ENCODE measurements at regions not wholly inside any gene's neighbourhood (a gene's known extent, or its start where the extent isn't known, plus 50 kb on each side); places are given as distances from the start of the nearest gene placed in this dataset.
"Not testable (repeated sequence)": the region's sequence is repeated elsewhere in the genome, so short reads cannot be mapped to it uniquely, and the experiment has no call there.

GRCh38 chr1:230552880-230553279 lies 89.4 kb upstream of the COG2 start:
- no peak overlapping the region for H2BK120ac ChIP-seq (ENCODE audit: low read depth, low read length)
- peaks cover 11 to 26% of the 10 kb centered on the region in 2 experiments for H3K27me3 ChIP-seq (ENCODE audit: control insufficient read depth in 1 of 2, insufficient read depth in 1 of 2, low read length in 2 of 2)
- H4K91ac ChIP-seq (ENCODE audit: low read length) = no peak overlapping the region
- H2AFZ ChIP-seq (ENCODE audit: low read depth, low read length) = no peak overlapping the region
- H3K36me3 ChIP-seq (ENCODE audit: control insufficient read depth in 1 of 2, insufficient read depth in 2 of 2, low read depth in 1 of 2, low read length in 2 of 2) = no peaks in the 10 kb centered on the region
- no peak overlapping the region for H3K27ac ChIP-seq (ENCODE audit: low read length, poor library complexity, severe bottlenecking)
- H3K18ac ChIP-seq (ENCODE audit: low read depth in 1 of 2, low read length in 2 of 2) = no peak overlapping the region
- no peak overlapping the region for H3K4me2 ChIP-seq (ENCODE audit: low read length, poor library complexity, severe bottlenecking)
- H3K9ac ChIP-seq (ENCODE audit: low read length) = no peak overlapping the region
- no peak overlapping the region for H4K8ac ChIP-seq (ENCODE audit: low read length)
- no peak for DNase-seq
- no peak overlapping the region for H3K23ac ChIP-seq (ENCODE audit: low read length in 2 of 2)
- H3K79me1 ChIP-seq (replicated peaks; ENCODE audit: low read length, poor library complexity, severe bottlenecking) = no peaks in the 10 kb centered on the region
- no peak overlapping the region for H3K4ac ChIP-seq (ENCODE audit: low read depth in 1 of 2, low read length in 2 of 2)
- no peaks in the 10 kb centered on the region for H3K4me1 ChIP-seq (ENCODE audit: control insufficient read depth, insufficient read depth, low read depth, low read length)
- no peak overlapping the region for H2BK15ac ChIP-seq (ENCODE audit: low read depth, poor library complexity, severe bottlenecking)
- H2AK5ac ChIP-seq (ENCODE audit: low read length, severe bottlenecking) = no peak overlapping the region
- no peak overlapping the region for H3K14ac ChIP-seq (ENCODE audit: low read length in 2 of 2)
- H2BK12ac ChIP-seq (ENCODE audit: low read length in 2 of 2) = no peak overlapping the region
- H3K9me3 ChIP-seq (ENCODE audit: control insufficient read depth, low read length) = no peaks in the 10 kb centered on the region
- WGBS = 54% methylated on average over 1 of the region's 2 CpGs
- H2BK5ac ChIP-seq (ENCODE audit: low read depth, low read length, poor library complexity, severe bottlenecking) = no peak overlapping the region
- H3K4me3 ChIP-seq (ENCODE audit: insufficient read depth in 1 of 2, low read depth in 1 of 2, low read length in 2 of 2) = no peak overlapping the region

- not testable (repeated sequence) for H2BK120ac ChIP-seq (ENCODE audit: low read depth, low read length); H2AFZ ChIP-seq (ENCODE audit: low read depth, low read length); H4K8ac ChIP-seq (ENCODE audit: low read length); H2BK12ac ChIP-seq (ENCODE audit: low read length in 2 of 2); H3K79me1 ChIP-seq (replicated peaks; ENCODE audit: low read length, poor library complexity, severe bottlenecking); H3K23ac ChIP-seq (ENCODE audit: low read length in 2 of 2); H3K4me1 ChIP-seq (ENCODE audit: control insufficient read depth, insufficient read depth, low read depth, low read length); H3K9ac ChIP-seq (ENCODE audit: low read length); H3K14ac ChIP-seq (ENCODE audit: low read length in 2 of 2); H3K4me2 ChIP-seq (ENCODE audit: low read length, poor library complexity, severe bottlenecking); DNase-seq; H3K4me3 ChIP-seq (ENCODE audit: insufficient read depth in 1 of 2, low read depth in 1 of 2, low read length in 2 of 2); H3K36me3 ChIP-seq (ENCODE audit: control insufficient read depth in 1 of 2, insufficient read depth in 2 of 2, low read depth in 1 of 2, low read length in 2 of 2); H4K91ac ChIP-seq (ENCODE audit: low read length); H3K9me3 ChIP-seq (ENCODE audit: control insufficient read depth, low read length); H3K27ac ChIP-seq (ENCODE audit: low read length, poor library complexity, severe bottlenecking); H3K18ac ChIP-seq (ENCODE audit: low read depth in 1 of 2, low read length in 2 of 2); H2BK5ac ChIP-seq (ENCODE audit: low read depth, low read length, poor library complexity, severe bottlenecking); H2BK15ac ChIP-seq (ENCODE audit: low read depth, poor library complexity, severe bottlenecking); H2AK5ac ChIP-seq (ENCODE audit: low read length, severe bottlenecking); H3K4ac ChIP-seq (ENCODE audit: low read depth in 1 of 2, low read length in 2 of 2)
- WGBS = 28% methylated on average over 3 of the region's 3 CpGs
- H3K27me3 ChIP-seq (ENCODE audit: control insufficient read depth in 1 of 2, insufficient read depth in 1 of 2, low read length in 2 of 2) = peaks cover 19 to 29% of the 10 kb centered on the region in 2 experiments
These were observed 91.3 kb upstream of the COG2 start for GRCh38 chr1:230550945-230551344.

DNA sequence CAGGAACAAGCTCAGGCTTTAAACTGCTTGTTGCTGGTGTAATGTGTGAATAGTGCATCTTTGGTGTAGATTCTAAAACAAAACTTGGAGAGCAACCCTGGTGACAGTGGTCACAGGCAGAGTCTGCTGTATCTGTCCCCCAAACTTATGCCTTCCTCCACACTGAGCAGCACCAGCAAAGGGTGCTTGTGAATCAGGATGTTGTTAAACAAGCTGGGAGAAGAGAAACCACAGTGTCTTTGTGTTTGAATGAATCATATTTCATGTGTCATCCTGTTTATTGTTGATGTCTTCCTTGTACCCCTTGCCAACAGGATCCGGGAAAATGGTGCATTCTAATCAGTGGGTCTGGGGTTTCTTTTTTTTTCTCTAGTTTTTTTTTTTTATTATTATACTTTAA lies 91.9 kb upstream of the COG2 start:
- no CpG with 5 or more reads among the region's 1 CpG for WGBS
- Histone ChIP-seq H2BK120ac (ENCODE audit: low read depth, low read length) (no peak overlapping the region), H2BK12ac (ENCODE audit: low read length in 2 of 2) (no peak overlapping the region), H3K18ac (ENCODE audit: low read depth in 1 of 2, low read length in 2 of 2) (no peak overlapping the region), H2AK5ac (ENCODE audit: low read length, severe bottlenecking) (no peak overlapping the region), H3K27me3 (ENCODE audit: control insufficient read depth in 1 of 2, insufficient read depth in 1 of 2, low read length in 2 of 2) (peaks cover 19 to 26% of the 10 kb centered on the region in 2 experiments), H3K4me3 (ENCODE audit: insufficient read depth in 1 of 2, low read depth in 1 of 2, low read length in 2 of 2) (no peak overlapping the region), H2AFZ (ENCODE audit: low read depth, low read length) (no peak overlapping the region), H3K4me1 (ENCODE audit: control insufficient read depth, insufficient read depth, low read depth, low read length) (no peaks in the 10 kb centered on the region), H3K4ac (ENCODE audit: low read depth in 1 of 2, low read length in 2 of 2) (no peak overlapping the region), H3K9me3 (ENCODE audit: control insufficient read depth, low read length) (no peaks in the 10 kb centered on the region), H3K79me1 (replicated peaks; ENCODE audit: low read length, poor library complexity, severe bottlenecking) (no peaks in the 10 kb centered on the region), H3K9ac (ENCODE audit: low read length) (no peak overlapping the region), H3K27ac (ENCODE audit: low read length, poor library complexity, severe bottlenecking) (no peak overlapping the region), H3K23ac (ENCODE audit: low read length in 2 of 2) (no peak overlapping the region), H4K8ac (ENCODE audit: low read length) (no peak overlapping the region), H2BK5ac (ENCODE audit: low read depth, low read length, poor library complexity, severe bottlenecking) (no peak overlapping the region), H3K4me2 (ENCODE audit: low read length, poor library complexity, severe bottlenecking) (no peak overlapping the region), H3K36me3 (ENCODE audit: control insufficient read depth in 1 of 2, insufficient read depth in 2 of 2, low read depth in 1 of 2, low read length in 2 of 2) (no peaks in the 10 kb centered on the region), H4K91ac (ENCODE audit: low read length) (no peak overlapping the region), H2BK15ac (ENCODE audit: low read depth, poor library complexity, severe bottlenecking) (no peak overlapping the region), H3K14ac (ENCODE audit: low read length in 2 of 2) (no peak overlapping the region)
- DNase-seq = peak; percentile 24

GRCh38 chr1:230549625-230550024 lies 92.7 kb upstream of the COG2 start:
- H3K4me2 ChIP-seq (ENCODE audit: low read length, poor library complexity, severe bottlenecking) = no peak overlapping the region

More at GRCh38 chr1:230549625-230550024, 92.7 kb upstream of the COG2 start:
- no peak overlapping the region for H2BK120ac ChIP-seq (ENCODE audit: low read depth, low read length)
- no peak overlapping the region for H3K14ac ChIP-seq (ENCODE audit: low read length in 2 of 2)
- no peaks in the 10 kb centered on the region for H3K4me1 ChIP-seq (ENCODE audit: control insufficient read depth, insufficient read depth, low read depth, low read length)
- no peak overlapping the region for H2BK15ac ChIP-seq (ENCODE audit: low read depth, poor library complexity, severe bottlenecking)
- H3K79me1 ChIP-seq (replicated peaks; ENCODE audit: low read length, poor library complexity, severe bottlenecking) = no peaks in the 10 kb centered on the region
- H2BK5ac ChIP-seq (ENCODE audit: low read depth, low read length, poor library complexity, severe bottlenecking) = no peak overlapping the region
- no peaks in the 10 kb centered on the region for H3K9me3 ChIP-seq (ENCODE audit: control insufficient read depth, low read length)
- no peak overlapping the region for H2AK5ac ChIP-seq (ENCODE audit: low read length, severe bottlenecking)
- H3K36me3 ChIP-seq (ENCODE audit: control insufficient read depth in 1 of 2, insufficient read depth in 2 of 2, low read depth in 1 of 2, low read length in 2 of 2) = no peaks in the 10 kb centered on the region
- H3K18ac ChIP-seq (ENCODE audit: low read depth in 1 of 2, low read length in 2 of 2) = no peak overlapping the region
- H3K9ac ChIP-seq (ENCODE audit: low read length) = no peak overlapping the region
- no peak for DNase-seq
- H2AFZ ChIP-seq (ENCODE audit: low read depth, low read length) = no peak overlapping the region
- H3K27me3 ChIP-seq (ENCODE audit: control insufficient read depth in 1 of 2, insufficient read depth in 1 of 2, low read length in 2 of 2) = peaks cover 19 to 26% of the 10 kb centered on the region in 2 experiments
- H4K8ac ChIP-seq (ENCODE audit: low read length) = no peak overlapping the region
- H3K4ac ChIP-seq (ENCODE audit: low read depth in 1 of 2, low read length in 2 of 2) = no peak overlapping the region
- H4K91ac ChIP-seq (ENCODE audit: low read length) = no peak overlapping the region
- H2BK12ac ChIP-seq (ENCODE audit: low read length in 2 of 2) = no peak overlapping the region
- H3K23ac ChIP-seq (ENCODE audit: low read length in 2 of 2) = no peak overlapping the region
- H3K4me3 ChIP-seq (ENCODE audit: insufficient read depth in 1 of 2, low read depth in 1 of 2, low read length in 2 of 2) = no peak overlapping the region
- no peak overlapping the region for H3K27ac ChIP-seq (ENCODE audit: low read length, poor library complexity, severe bottlenecking)
- WGBS = 88% methylated on average over 1 of the region's 1 CpG
